ENCODE measurements at regions not wholly inside any gene's neighbourhood (a gene's known extent, or its start where the extent isn't known, plus 50 kb on each side); places are given as distances from the start of the nearest gene placed in this dataset.
"Not testable (repeated sequence)": the region's sequence is repeated elsewhere in the genome, so short reads cannot be mapped to it uniquely, and the experiment has no call there.

- no peak for DNase-seq
These were observed 53.5 kb downstream of the TEX51 start for GRCh38 chr2:126952216-126952615.

- no peak for DNase-seq
These were observed 54.8 kb downstream of the TEX51 start for GRCh38 chr2:126953483-126953882.

GRCh38 chr2:126954831-126955230 is 56.1 kb downstream of the TEX51 start:
- no peak for DNase-seq

- DNase-seq: not testable (repeated sequence)
These were observed 58.1 kb downstream of the TEX51 start for GRCh38 chr2:126956773-126957172.

GRCh38 chr2:126963390-126963789 is 64.7 kb downstream of the TEX51 start:
- peak; percentile 92 for DNase-seq

GRCh38 chr2:126966601-126967000 is 67.9 kb downstream of the TEX51 start:
- peak; percentile 73 for DNase-seq

- no peak for DNase-seq
These were observed 71.9 kb downstream of the TEX51 start for GRCh38 chr2:126970583-126970982.

- no peak for DNase-seq
These were observed 72.4 kb downstream of the TEX51 start for GRCh38 chr2:126971162-126971480.

GRCh38 chr2:126971481-126972278 is 73.0 kb downstream of the TEX51 start:
- DNase-seq: peak; percentile 70

- no peak for DNase-seq
These were observed 73.6 kb downstream of the TEX51 start for GRCh38 chr2:126972279-126972626.

GRCh38 chr2:126973745-126974144 is 75.1 kb downstream of the TEX51 start:
- no peak for DNase-seq

GRCh38 chr2:126975671-126976655 is 77.3 kb downstream of the TEX51 start:
- no peak for DNase-seq

GRCh38 chr2:126976721-126977328 is 78.1 kb downstream of the TEX51 start:
- DNase-seq: peak; percentile 10

- no peak for DNase-seq
These were observed 79.6 kb downstream of the TEX51 start for GRCh38 chr2:126978333-126978732.

- no peak for DNase-seq
These were observed 80.6 kb downstream of the TEX51 start for GRCh38 chr2:126979039-126980003.

- peak; percentile 20 for DNase-seq
These were observed 82.8 kb downstream of the TEX51 start for GRCh38 chr2:126981476-126981875.

- DNase-seq: no peak
These were observed 84.2 kb downstream of the TEX51 start for GRCh38 chr2:126982935-126983334.

GRCh38 chr2:126986631-126987187 is 88.0 kb downstream of the TEX51 start:
- no peak for DNase-seq

- DNase-seq: no peak
These were observed 89.8 kb downstream of the TEX51 start for GRCh38 chr2:126988482-126988881.

GRCh38 chr2:126989064-126989463 is 90.4 kb downstream of the TEX51 start:
- DNase-seq: not testable (repeated sequence)

- DNase-seq: no peak
These were observed 91.5 kb downstream of the TEX51 start for GRCh38 chr2:126990200-126990599.

Measured in NCI-H2171 treated with DMSO at 0.1 percent for 48 hours (cell line).